Transverse colon (tissue), 4 donors: ENCODE measurements at regions not wholly inside any gene's neighbourhood (a gene's known extent, or its start where the extent isn't known, plus 50 kb on each side); places are given as distances from the start of the nearest gene placed in this dataset.

ENCODE experiments used
- DNase-seq: peaks from one replicate; pipeline ENCODE4 v3.0.0-alpha.2; 2019
- H3K27ac ChIP-seq, 4 donors: fragments of 200-600 bp; sonication (generic); 2 replicates each; pipeline ENCODE4 v1.5.1; 2016 to 2018; ENCODE audit warnings: inconsistent platforms in 4 of 4
- H3K27me3 ChIP-seq: fragments of 200-600 bp; sonication (generic); 2 replicates; pipeline ENCODE4 v1.5.1; 2017; ENCODE audit warnings: inconsistent platforms
- H3K36me3 ChIP-seq, 4 donors: fragments of 200-600 bp; sonication (generic); 2 replicates each; pipeline ENCODE4 v1.5.1; 2017 to 2019; ENCODE audit warnings: inconsistent platforms in 4 of 4
- H3K4me1 ChIP-seq, 4 donors: fragments of 200-600 bp; sonication (generic); 2 replicates each; pipeline ENCODE4 v1.5.1; 2017 to 2020; ENCODE audit warnings: inconsistent platforms in 4 of 4
- H3K4me3 ChIP-seq, 4 donors: fragments of 200-600 bp; sonication (generic); 1 replicate in 1 of 4; 2 replicates in 3 of 4; pipeline versions ENCODE4 v1.5.1 to v1.6.1; 2017 to 2019; ENCODE audit warnings: inconsistent platforms in 4 of 4
- H3K9me3 ChIP-seq, 2 donors: fragments of 200-600 bp; sonication (generic); 2 replicates each; pipeline ENCODE4 v1.5.1; 2017 to 2019; ENCODE audit warnings: inconsistent platforms in 2 of 2
- CTCF ChIP-seq, 5 experiments: fragments of 200-600 bp in 3 of 5; fragments of 450-650 bp in 2 of 5; sonication (generic) in 3 of 5; IDR thresholded peaks; 1 replicate in 2 of 5; 2 replicates in 3 of 5; pipeline ENCODE4 v1.5.1; 2016 to 2017; ENCODE audit warnings: antibody characterized with exemption in 5 of 5, inconsistent platforms in 3 of 5, mild to moderate bottlenecking in 2 of 5, moderate library complexity in 1 of 5
- EP300 ChIP-seq: sonication (generic); formaldehyde crosslinking; IDR thresholded peaks from one replicate; pipeline ENCODE4 v1.6.1; 2017; ENCODE audit warnings: antibody characterized with exemption, low read depth
- POLR2A ChIP-seq: fragments of 450-650 bp; IDR thresholded peaks from one replicate; pipeline ENCODE4 v1.6.1; 2016; ENCODE audit warnings: antibody characterized with exemption, mild to moderate bottlenecking, moderate library complexity
- POLR2AphosphoS5 ChIP-seq, 3 donors: sonication (generic); formaldehyde crosslinking; IDR thresholded peaks; one replicate each; pipeline ENCODE4 v1.6.1; 2016; ENCODE audit warnings: antibody characterized with exemption in 3 of 3
- WGBS, 2 donors: methylation state at CpG; one replicate each; pipeline ENCODE4 v1.1.5; 2018; ENCODE audit warnings: low coverage in 1 of 2; 5-methylcytosine and 5-hydroxymethylcytosine counted together
- in situ Hi-C, 4 donors: fragments of 200-750 bp; cut with MboI; loops; one replicate each; pipeline versions ENCODE4 v1.15.0 to v1.15.1; 2017; ENCODE audit warnings: low sequenced_read_pairs in 3 of 4, low pct_ligation_motif_present in 1 of 4, low pct_unique_long_range_greater_than_20kb in 1 of 4
- intact Hi-C: fragments of 100-400 bp; cut with DNase I; formaldehyde crosslinking; loops from one replicate; pipeline ENCODE4 v1.15.1; 2023; ENCODE audit warnings: low total_unique reads

GRCh38 chr5:106699796-106700195 is 970.9 kb downstream of the EFNA5 start:
- no peak overlapping the region for H3K27ac ChIP-seq
- DNase-seq = no peak
- in situ Hi-C loops = no loop called here
- no peaks in the 10 kb centered on the region for H3K27me3 ChIP-seq
- intact Hi-C loops = no loop called here
- H3K4me1 ChIP-seq = no peaks in the 10 kb centered on the region
- no peak for TF ChIP-seq CTCF (IDR thresholded peaks at IDR 0.05)
- TF ChIP-seq POLR2AphosphoS5 (IDR thresholded peaks at IDR 0.05) = no peak
- no peak for TF ChIP-seq EP300
- TF ChIP-seq POLR2A = no peak
- no peaks in the 10 kb centered on the region for H3K9me3 ChIP-seq
- no peak overlapping the region for H3K4me3 ChIP-seq
- H3K36me3 ChIP-seq = no peaks in the 10 kb centered on the region
- 73% methylated on average over 1 of the region's 1 CpG; no CpG with 5 or more reads in 1 of the 2 donors for WGBS, 2 donors

- no peak for TF ChIP-seq EP300
- no peaks in the 10 kb centered on the region for H3K27me3 ChIP-seq
- intact Hi-C loops (no loop called here), in situ Hi-C loops (no loop called here)
- H3K9me3 ChIP-seq = no peaks in the 10 kb centered on the region
- no peak for DNase-seq
- H3K27ac ChIP-seq = no peak overlapping the region
- no peak overlapping the region for H3K4me3 ChIP-seq
- H3K36me3 ChIP-seq = no peaks in the 10 kb centered on the region
- WGBS, 2 donors = 67 to 80% methylated on average over 1 to 6 of the region's 6 CpGs
- H3K4me1 ChIP-seq = no peaks in the 10 kb centered on the region
Observed at GRCh38 chr5:106699198-106699597, 971.5 kb downstream of the EFNA5 start.

- no peaks in the 10 kb centered on the region for H3K4me1 ChIP-seq
- no peaks in the 10 kb centered on the region for H3K36me3 ChIP-seq
- in situ Hi-C loops = no loop called here
- no peak overlapping the region for H3K27ac ChIP-seq
- no peak for TF ChIP-seq CTCF (IDR thresholded peaks at IDR 0.05)
- TF ChIP-seq POLR2A = no peak
- TF ChIP-seq POLR2AphosphoS5 (IDR thresholded peaks at IDR 0.05) = no peak
- TF ChIP-seq EP300 = no peak
- H3K27me3 ChIP-seq = no peaks in the 10 kb centered on the region
- DNase-seq = no peak
- intact Hi-C loops = no loop called here
- H3K9me3 ChIP-seq = no peaks in the 10 kb centered on the region
- WGBS, 2 donors = 68 to 88% methylated on average over 4 to 5 of the region's 5 CpGs
- H3K4me3 ChIP-seq = no peak overlapping the region
Observed at GRCh38 chr5:106698169-106698568, 972.6 kb downstream of the EFNA5 start.

- 41 to 69% methylated on average over 2 of the region's 2 CpGs for WGBS, 2 donors
- in situ Hi-C loops (no loop called here), intact Hi-C loops (no loop called here)
- Histone ChIP-seq H3K4me3 (no peak overlapping the region), H3K27me3 (no peaks in the 10 kb centered on the region), H3K36me3 (no peaks in the 10 kb centered on the region), H3K27ac (no peak overlapping the region), H3K9me3 (no peaks in the 10 kb centered on the region), H3K4me1 (no peaks in the 10 kb centered on the region)
- no peak for DNase-seq
- TF ChIP-seq CTCF (IDR thresholded peaks at IDR 0.05) (no peak), EP300 (no peak), POLR2A (no peak), POLR2AphosphoS5 (IDR thresholded peaks at IDR 0.05) (no peak)
Observed at GRCh38 chr5:106691701-106692100, 979.0 kb downstream of the EFNA5 start.

GRCh38 chr5:106690585-106690984 is 980.2 kb downstream of the EFNA5 start:
- DNase-seq = no peak
- Histone ChIP-seq H3K4me3 (no peak overlapping the region), H3K4me1 (no peaks in the 10 kb centered on the region), H3K36me3 (no peaks in the 10 kb centered on the region), H3K9me3 (no peaks in the 10 kb centered on the region), H3K27me3 (no peaks in the 10 kb centered on the region), H3K27ac (no peak overlapping the region)
- intact Hi-C loops = no loop called here
- TF ChIP-seq EP300 (no peak), POLR2AphosphoS5 (IDR thresholded peaks at IDR 0.05) (no peak), POLR2A (no peak), CTCF (IDR thresholded peaks at IDR 0.05) (no peak)
- 0 to 81% methylated on average over 1 of the region's 1 CpG for WGBS, 2 donors
- in situ Hi-C loops = no loop called here
